ENCODE measurements at regions not wholly inside any gene's neighbourhood (a gene's known extent, or its start where the extent isn't known, plus 50 kb on each side); places are given as distances from the start of the nearest gene placed in this dataset.

DNA sequence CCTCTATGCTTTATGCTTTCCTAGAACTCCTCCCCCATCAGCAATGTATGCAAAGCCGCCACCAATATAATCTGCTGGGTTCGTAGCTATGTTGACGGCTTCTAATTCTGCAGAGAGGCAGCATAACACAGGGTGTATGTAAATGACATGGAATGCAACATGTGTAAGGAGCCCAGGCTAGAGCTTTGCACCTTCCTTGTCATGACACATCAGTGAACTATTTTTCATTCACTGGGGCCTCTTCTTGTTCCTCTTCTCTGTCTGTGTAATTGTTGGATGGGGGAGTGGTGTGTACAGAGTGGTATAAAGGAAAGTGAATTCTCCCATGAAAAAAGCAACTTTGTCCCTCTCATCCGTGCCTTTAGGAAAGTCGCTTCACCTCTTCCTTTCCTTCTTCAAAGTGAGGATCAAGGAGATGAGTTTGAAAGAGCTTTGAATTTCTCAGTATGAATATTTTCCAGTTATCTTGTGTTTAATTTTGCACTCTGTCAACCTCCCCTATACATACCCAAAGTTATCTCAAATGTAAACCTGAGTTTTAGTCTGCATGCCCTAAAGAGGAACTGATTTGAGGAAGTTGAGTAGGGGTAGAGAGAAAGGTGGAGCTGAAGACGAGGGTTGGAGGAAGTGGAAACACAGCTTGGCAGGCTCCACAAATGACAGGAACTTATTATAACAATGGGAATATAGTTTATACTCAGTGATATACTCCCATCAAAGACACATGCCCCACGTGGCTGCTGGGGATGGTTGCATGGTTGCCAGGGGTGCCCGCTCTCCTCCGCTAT, 74.9 kb upstream of the ARL4C start:
- no peak for TF ChIP-seq EP300 (IDR thresholded peaks at IDR 0.05; ENCODE audit: borderline replicate concordance)
- no peak for TF ChIP-seq RAD21 (IDR thresholded peaks at IDR 0.05; ENCODE audit: low read depth)
- TF ChIP-seq, protein P1, sequence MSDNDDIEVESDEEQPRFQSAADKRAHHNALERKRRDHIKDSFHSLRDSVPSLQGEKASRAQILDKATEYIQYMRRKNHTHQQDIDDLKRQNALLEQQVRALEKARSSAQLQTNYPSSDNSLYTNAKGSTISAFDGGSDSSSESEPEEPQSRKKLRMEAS (IDR thresholded peaks at IDR 0.05) = no peak
- TF ChIP-seq TAF1 (IDR thresholded peaks at IDR 0.05; ENCODE audit: low read depth) = no peak
- TF ChIP-seq TCF12 (IDR thresholded peaks at IDR 0.05; ENCODE audit: low read depth) = no peak
- TF ChIP-seq YY1 (IDR thresholded peaks at IDR 0.05; ENCODE audit: low read depth) = no peak
- TF ChIP-seq REST (IDR thresholded peaks at IDR 0.05; ENCODE audit: low read depth) = no peak
- TF ChIP-seq CREB1 (IDR thresholded peaks at IDR 0.05; ENCODE audit: low read depth) = no peak
- no peak for TF ChIP-seq FOXM1 (IDR thresholded peaks at IDR 0.05; ENCODE audit: borderline replicate concordance, low read depth)
